Inflammatory macrophage treated with lipopolysaccharide for 1 hour (primary cell): ENCODE measurements at regions not wholly inside any gene's neighbourhood (a gene's known extent, or its start where the extent isn't known, plus 50 kb on each side); places are given as distances from the start of the nearest gene placed in this dataset.
A peak's percentile ranks its signal among the peaks of the same experiment; 100 is the strongest.
"Not testable (repeated sequence)": the region's sequence is repeated elsewhere in the genome, so short reads cannot be mapped to it uniquely, and the experiment has no call there.

Source experiments
- DNase-seq, 2 donors: peaks; one replicate each; pipeline ENCODE4 v3.0.0-alpha.2; 2020 to 2022

GRCh38 chr11:16605389-16605893 is 133.0 kb upstream of the C11orf58 start:
- no peak for DNase-seq

- peak in 1 of 2 donors; percentile 8 for DNase-seq
Measured at GRCh38 chr11:16604794-16605388, 133.6 kb upstream of the C11orf58 start.

GRCh38 chr11:16603890-16604793 is 134.3 kb upstream of the C11orf58 start:
- DNase-seq = no peak

GRCh38 chr11:16603245-16603644 is 135.2 kb upstream of the C11orf58 start:
- DNase-seq = no peak

DNA sequence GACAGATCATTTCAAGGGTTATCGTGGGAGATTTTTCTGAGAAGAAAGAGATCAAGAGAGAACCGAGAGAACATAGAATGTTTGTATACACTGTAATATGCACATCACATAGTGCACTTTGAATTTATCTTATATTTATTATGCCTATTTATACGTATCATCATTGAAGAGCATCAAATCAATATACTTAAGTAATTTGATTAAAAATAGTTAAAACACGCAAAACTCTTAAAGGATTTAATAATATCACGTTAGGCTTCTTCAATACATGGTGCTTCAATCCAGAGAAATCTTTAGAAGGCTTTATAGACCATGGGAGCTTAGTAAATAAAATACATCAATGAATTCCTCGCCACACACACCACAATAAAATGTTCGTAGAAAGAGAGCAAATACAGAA is 139.5 kb upstream of the C11orf58 start:
- DNase-seq = no peak

- no peak for DNase-seq
Measured at GRCh38 chr11:16598032-16598431, 140.4 kb upstream of the C11orf58 start.

DNA sequence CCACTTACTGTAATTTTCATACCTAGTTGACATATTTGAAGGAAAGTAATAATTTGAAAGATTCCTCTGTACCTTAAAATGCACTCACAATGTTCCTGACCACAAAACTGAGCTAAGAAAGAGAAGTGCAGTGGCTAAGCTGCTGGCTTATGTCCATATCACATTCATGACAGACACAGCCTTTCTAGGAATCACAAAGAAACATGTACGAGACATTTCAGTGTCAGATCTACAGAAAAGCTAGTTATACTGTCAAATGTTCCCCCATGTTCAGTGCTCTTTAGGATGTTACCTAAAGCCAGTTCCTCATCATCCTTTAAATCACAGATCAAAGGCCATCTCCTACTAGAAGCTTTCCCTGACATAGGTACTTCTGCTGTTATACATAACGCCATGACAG is 142.2 kb upstream of the C11orf58 start:
- DNase-seq = no peak

GRCh38 chr11:16591157-16591556 is 147.3 kb upstream of the C11orf58 start:
- no peak for DNase-seq

DNA sequence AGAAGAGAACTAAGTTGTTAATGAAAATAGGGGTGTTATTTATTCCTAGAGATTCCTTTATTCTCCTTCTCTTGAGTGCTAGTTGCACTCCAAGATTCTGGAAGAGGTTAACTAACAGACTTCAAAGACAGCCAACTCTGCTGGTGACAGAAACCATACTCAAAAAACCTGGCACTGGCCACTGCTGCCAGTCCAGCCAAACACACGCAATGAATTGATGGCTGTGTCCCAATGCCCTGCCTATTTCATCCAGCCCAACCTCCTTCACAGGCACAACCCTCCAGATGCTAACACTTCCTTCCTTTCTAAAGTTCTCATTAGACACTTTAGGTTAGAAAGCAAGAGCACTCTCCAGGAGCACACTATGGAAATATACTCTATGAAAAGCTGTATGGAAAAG is 150.8 kb upstream of the C11orf58 start:
- DNase-seq = no peak

DNA sequence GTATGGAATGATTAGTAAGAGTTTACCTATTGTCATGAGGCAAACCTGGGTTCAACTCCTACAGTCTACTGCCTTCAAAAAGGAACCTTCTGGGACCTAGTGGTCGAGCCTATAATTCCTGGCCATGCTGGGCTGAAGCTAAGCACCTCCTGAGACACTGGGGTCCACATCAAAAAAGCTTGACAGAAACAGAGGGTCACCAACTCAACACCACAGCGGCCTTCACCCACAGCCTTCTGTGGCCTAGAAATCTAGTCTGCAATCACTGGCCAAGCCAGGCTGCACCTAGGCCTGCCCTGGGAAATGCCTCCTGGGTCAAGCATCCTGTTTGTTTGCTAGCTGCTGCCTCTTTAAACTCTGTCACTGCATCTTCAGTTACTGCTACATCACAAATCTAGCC is 153.9 kb upstream of the C11orf58 start:
- DNase-seq = no peak

DNA sequence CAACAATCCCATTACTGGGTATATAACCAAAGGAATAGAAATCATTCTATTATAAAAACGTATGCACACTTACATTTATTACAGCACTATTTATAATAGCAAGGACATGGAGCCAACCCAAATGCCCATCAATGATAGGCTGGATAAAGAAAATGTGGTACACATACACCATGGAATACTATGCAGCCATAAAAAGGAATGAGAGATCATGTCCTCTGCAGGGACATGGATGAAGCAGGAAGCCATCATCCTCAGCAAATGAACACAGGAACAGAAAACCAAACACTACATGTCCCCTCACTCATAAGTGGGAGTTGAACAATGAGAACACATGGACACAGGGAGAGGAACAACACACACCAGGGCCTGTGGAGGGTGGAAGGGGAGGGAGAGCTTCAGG is 157.4 kb upstream of the C11orf58 start:
- not testable (repeated sequence) for DNase-seq

GRCh38 chr11:16577490-16577889 is 161.0 kb upstream of the C11orf58 start:
- no peak for DNase-seq

DNA sequence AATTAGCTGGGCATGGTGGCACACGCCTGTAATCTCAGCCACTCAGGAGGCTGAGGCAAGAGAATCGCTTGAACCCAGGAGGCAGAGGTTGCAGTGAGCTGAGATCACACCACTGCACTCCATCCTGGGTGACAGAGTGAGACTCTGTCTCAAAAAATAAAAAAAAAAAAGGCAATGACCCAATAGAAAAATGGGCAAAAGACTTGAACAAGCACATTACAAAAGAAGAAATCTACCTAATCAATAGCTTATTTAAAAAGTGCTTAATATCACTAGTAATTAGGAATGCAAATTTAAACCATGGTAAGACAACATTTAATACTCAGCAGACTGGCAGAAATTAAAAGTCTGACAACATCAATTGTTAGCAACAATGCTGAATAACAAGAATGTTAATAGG is 163.6 kb upstream of the C11orf58 start:
- not testable (repeated sequence) for DNase-seq

GRCh38 chr11:16572945-16573344 is 165.5 kb upstream of the C11orf58 start:
- no peak for DNase-seq

DNA sequence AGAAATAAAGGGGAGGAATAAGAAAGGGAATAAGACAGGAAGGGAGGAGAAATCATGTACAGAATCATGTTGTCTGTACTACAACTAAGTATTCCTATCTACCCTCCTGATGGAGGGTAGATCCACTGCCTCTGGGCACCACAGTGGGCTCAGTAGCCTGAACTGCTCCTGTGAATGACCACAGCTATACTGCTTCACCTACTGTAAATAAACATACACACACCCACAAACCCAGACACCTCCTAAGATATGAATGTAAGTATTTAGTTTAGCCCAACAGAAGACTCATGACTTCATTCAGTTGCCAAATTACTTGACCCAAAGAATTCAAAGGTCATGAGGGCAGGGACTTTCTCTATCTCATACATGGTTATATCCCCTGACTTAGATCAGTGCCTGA is 177.3 kb upstream of the C11orf58 start:
- DNase-seq = no peak

GRCh38 chr11:16558494-16558893 is 180.0 kb upstream of the C11orf58 start:
- no peak for DNase-seq

DNA sequence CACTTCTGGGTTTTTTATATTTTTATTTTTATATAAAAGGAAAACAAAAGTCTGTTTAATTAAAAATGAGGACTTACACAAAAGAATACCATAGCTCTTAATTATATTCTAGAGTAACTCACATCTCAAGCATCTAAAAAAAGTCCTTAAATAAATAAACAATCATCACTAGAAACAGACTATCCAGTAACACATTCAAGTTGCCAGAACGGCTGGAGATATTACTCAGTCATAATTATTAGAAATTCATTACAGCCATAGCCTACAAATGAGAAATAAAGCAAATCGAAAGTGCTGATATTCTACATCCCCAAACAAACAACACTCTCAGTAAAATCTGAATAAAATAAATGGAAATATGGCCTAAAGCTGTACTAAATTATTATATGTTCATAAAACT is 182.5 kb upstream of the C11orf58 start:
- no peak for DNase-seq

DNA sequence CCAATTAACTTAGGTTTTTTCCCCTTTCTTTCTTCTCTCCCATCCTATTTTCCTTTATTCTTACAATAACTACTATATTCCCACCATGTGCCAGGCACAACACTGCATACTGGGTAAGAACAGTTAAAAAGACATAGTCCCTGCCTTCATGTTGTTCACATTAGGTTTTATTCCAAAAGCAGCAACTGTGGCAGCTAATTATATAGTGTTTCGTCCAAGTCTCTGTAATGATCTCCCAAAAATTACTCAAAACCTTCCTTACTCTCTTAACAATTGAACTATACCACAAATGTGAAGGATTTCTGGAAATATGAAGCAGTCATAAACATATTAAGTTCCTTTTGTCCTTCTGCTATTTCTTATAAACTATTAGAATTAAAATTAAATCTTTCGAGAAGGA is 184.1 kb upstream of the C11orf58 start:
- DNase-seq = no peak

GRCh38 chr11:16547879-16548278 is 190.6 kb upstream of the C11orf58 start:
- DNase-seq = no peak

DNA sequence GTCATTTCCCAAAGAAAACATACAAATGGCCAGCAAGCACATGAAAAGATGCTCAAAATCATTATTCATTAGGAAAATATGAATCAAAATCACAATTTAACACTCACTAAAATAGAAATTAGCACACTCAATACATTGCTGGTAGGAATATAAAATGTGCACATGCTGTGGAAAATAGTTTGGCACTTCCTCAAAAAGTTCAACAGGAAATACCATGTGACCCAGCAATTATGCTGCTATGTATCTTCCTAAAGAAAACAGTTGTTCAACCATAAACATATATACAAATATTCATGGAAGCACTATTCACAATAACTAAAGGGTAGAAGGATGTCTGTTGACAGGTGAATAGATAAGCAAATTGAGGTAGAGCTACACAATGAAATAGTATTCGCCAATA is 187.3 kb upstream of the SOX6 start:
- DNase-seq = no peak

- DNase-seq = no peak
Measured at GRCh38 chr11:16542353-16542752, 186.0 kb upstream of the SOX6 start.

DNA sequence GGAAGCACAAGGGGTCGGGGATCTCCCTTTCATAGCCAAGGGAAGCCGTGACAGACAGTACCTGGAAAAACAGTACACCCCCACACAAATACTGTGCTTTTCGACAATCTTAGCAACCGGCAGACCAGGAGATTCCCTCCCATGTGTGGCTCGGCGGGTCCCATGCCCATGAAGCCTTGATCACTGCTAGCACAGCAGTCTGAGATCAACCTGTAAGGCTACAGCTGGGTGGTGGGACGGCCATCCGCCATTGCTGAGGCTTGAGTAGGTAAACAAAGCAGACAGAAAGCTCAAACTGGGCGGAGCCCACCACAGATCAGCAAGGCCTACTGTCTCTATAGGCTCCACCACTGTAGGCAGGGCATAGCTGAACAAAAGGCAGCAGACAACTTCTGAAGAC is 180.2 kb upstream of the SOX6 start:
- no peak for DNase-seq

DNA sequence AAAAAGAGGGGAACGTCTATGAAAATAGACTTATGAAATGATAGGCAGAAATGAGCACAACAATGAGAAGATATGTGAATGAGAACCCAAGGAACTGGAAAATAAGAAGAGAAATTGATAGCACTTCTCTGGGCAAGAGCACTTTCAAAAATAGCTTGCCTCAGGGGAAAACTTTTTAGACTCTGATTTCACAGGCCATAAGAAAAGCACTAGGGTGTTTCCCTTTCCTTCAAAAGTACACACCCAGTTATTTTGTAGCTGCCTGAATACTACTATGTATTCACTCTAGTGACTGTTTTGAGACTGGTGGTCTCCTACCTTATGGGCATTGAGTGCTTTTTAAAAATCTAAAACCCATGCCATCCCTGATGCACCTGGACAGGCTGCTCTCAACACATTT is 172.3 kb upstream of the SOX6 start:
- no peak for DNase-seq

DNA sequence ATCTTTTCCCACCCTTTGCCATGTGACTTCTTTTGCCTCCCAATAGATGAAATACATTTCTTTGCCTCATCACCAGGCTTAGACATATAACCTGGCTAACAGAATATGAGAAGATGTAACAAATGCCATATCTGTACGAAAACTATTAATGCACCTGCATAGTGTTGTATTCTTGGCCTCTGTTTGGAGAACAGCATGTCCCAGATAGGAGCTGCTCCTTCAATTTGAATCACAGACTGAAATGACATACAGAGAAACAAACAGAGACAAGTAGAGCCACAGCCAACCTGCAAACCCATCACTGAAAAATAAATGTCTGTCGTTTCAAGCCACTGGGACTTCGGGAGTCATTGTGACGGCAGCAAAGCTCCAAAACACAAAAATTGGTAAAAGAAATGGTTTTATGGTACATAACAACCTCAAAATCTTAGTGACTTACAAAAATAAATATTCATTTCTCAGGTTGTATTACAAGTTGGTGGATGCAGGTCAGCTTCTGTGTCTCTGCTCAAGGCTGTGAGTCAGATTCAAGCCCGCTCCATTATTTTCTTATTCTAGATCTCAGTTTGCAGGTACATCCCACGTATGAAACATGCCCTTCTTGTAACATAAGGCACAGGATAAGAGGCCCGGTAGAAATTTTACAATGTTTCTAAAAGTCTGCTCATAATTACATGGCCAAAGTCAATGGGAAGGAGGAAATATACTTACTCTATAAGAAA is 171.3 kb upstream of the SOX6 start:
- no peak for DNase-seq
